Breast epithelium (tissue), 3 donors: ENCODE measurements at regions not wholly inside any gene's neighbourhood (a gene's known extent, or its start where the extent isn't known, plus 50 kb on each side); places are given as distances from the start of the nearest gene placed in this dataset.

Experiments
- POLR2A ChIP-seq: fragments of 450-650 bp; IDR thresholded peaks from one replicate; pipeline ENCODE4 v1.6.1; 2016; ENCODE audit warnings: antibody characterized with exemption, mild to moderate bottlenecking, moderate library complexity
- POLR2AphosphoS5 ChIP-seq, 3 donors: sonication (generic); formaldehyde crosslinking; IDR thresholded peaks; one replicate each; pipeline ENCODE4 v1.6.1; 2017; ENCODE audit warnings: antibody characterized with exemption in 3 of 3
- TF ChIP-seq, protein P1 (sequence below), 3 donors: fragments of 450-650 bp; IDR thresholded peaks; one replicate each; pipeline ENCODE4 v1.5.1; 2016 to 2017; ENCODE audit warnings: antibody characterized with exemption in 3 of 3, mild to moderate bottlenecking in 3 of 3, moderate library complexity in 3 of 3

- TF ChIP-seq, protein P1, sequence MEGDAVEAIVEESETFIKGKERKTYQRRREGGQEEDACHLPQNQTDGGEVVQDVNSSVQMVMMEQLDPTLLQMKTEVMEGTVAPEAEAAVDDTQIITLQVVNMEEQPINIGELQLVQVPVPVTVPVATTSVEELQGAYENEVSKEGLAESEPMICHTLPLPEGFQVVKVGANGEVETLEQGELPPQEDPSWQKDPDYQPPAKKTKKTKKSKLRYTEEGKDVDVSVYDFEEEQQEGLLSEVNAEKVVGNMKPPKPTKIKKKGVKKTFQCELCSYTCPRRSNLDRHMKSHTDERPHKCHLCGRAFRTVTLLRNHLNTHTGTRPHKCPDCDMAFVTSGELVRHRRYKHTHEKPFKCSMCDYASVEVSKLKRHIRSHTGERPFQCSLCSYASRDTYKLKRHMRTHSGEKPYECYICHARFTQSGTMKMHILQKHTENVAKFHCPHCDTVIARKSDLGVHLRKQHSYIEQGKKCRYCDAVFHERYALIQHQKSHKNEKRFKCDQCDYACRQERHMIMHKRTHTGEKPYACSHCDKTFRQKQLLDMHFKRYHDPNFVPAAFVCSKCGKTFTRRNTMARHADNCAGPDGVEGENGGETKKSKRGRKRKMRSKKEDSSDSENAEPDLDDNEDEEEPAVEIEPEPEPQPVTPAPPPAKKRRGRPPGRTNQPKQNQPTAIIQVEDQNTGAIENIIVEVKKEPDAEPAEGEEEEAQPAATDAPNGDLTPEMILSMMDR (IDR thresholded peaks at IDR 0.05): no peak
- no peak for TF ChIP-seq POLR2A
- no peak for TF ChIP-seq POLR2AphosphoS5 (IDR thresholded peaks at IDR 0.05)
Observed at GRCh38 chr1:200334661-200335256, 75.1 kb downstream of the ZNF281 start.
